GM12878 (cell line): ENCODE measurements at regions not wholly inside any gene's neighbourhood (a gene's known extent, or its start where the extent isn't known, plus 50 kb on each side); places are given as distances from the start of the nearest gene placed in this dataset.

ENCODE experiments used
- ATAC-seq: fragments of 200-7000 bp; cut with Tn5 transposase; 3 replicates; pipeline ENCODE4 v1.9.1; 2020; ENCODE audit warnings: mild to moderate bottlenecking, moderate library complexity
- BruUV-seq: library from RNA; stranded (reverse); fragments of 400-500 nt; replicated peaks from 2 replicates; lab custom pipeline; 2021; lab: Mats Ljungman, UMichigan
- CTCF ChIA-PET: fragments of 300-600 bp; sonication (Branson Sonifier 250); formaldehyde crosslinking; extraction: SDS; loops from one replicate; lab custom pipeline; 2021; ENCODE audit warnings: inconsistent platforms; lab: Yijun Ruan, JAX
- POLR2A ChIA-PET: fragments of 350-600 bp; formaldehyde crosslinking; extraction: SDS; loops from one replicate; lab custom pipeline; 2021; ENCODE audit warnings: inconsistent platforms; lab: Charles Lee
- RAD21 ChIA-PET: fragments of 300-600 bp; sonication (Branson Sonifier 250); formaldehyde crosslinking; loops from one replicate; lab custom pipeline; 2023; ENCODE audit warnings: antibody characterized with exemption; ENCODE audit not compliant: unreplicated experiment; lab: Charles Lee
- SMC1A ChIA-PET: fragments of 300-600 bp; sonication (Branson Sonifier 250); formaldehyde crosslinking; loops from one replicate; lab custom pipeline; 2023; ENCODE audit not compliant: unreplicated experiment, uncharacterized antibody; lab: Charles Lee
- DNase-seq: peaks from one replicate; pipeline ENCODE4 v3.0.0-alpha.2; 2011; ENCODE audit warnings: low read depth, low spot score
- FAIRE-seq: peaks from 3 replicates; lab custom pipeline; 2011; peaks lifted over from hg19 to GRCh38; lab: Jason Lieb, UNC
- H2AFZ ChIP-seq: 2 replicates; pipeline ENCODE4 v1.6.0; 2011; ENCODE audit warnings: low read depth, low read length, control low read depth; ENCODE audit not compliant: control insufficient read depth
- H3K27ac ChIP-seq: 2 replicates; pipeline ENCODE4 v1.5.1; 2011; ENCODE audit warnings: control low read depth; ENCODE audit not compliant: control insufficient read depth, insufficient read depth
- H3K27me3 ChIP-seq, 2 experiments: replicated peaks in 1 of 2; 2 replicates each; pipeline versions ENCODE4 v1.6.0 to v1.6.1; 2011; ENCODE audit warnings: low read length in 1 of 2; ENCODE audit not compliant: control insufficient read depth in 2 of 2, insufficient read depth in 2 of 2
- H3K36me3 ChIP-seq, 2 experiments: 2 replicates each; pipeline ENCODE4 v1.5.1; 2011; ENCODE audit warnings: low read length in 1 of 2; ENCODE audit not compliant: control insufficient read depth in 2 of 2, insufficient read depth in 2 of 2
- H3K4me1 ChIP-seq: 2 replicates; pipeline ENCODE4 v1.6.1; 2011; ENCODE audit warnings: mild to moderate bottlenecking, low read length, moderate library complexity, mixed read lengths; ENCODE audit not compliant: control insufficient read depth, insufficient read depth
- H3K4me2 ChIP-seq: 2 replicates; pipeline ENCODE4 v1.6.0; 2011; ENCODE audit warnings: control low read depth; ENCODE audit not compliant: control insufficient read depth, insufficient read depth
- H3K4me3 ChIP-seq: fragments of 200-600 bp; sonication (generic); 2 replicates; pipeline ENCODE4 v1.5.1; 2016
- H3K79me2 ChIP-seq: 2 replicates; pipeline ENCODE4 v1.6.0; 2011; ENCODE audit warnings: low read length; ENCODE audit not compliant: control insufficient read depth, insufficient read depth
- H3K9ac ChIP-seq: 2 replicates; pipeline ENCODE4 v1.8.0; 2011; ENCODE audit warnings: low read length, control low read depth, mixed read lengths; ENCODE audit not compliant: control insufficient read depth, insufficient read depth
- H3K9me3 ChIP-seq: replicated peaks from 3 replicates; pipeline ENCODE4 v1.5.1; 2011; ENCODE audit warnings: mild to moderate bottlenecking, low read length; ENCODE audit not compliant: control insufficient read depth, insufficient read depth
- H4K20me1 ChIP-seq: 2 replicates; pipeline ENCODE4 v1.6.0; 2011; ENCODE audit not compliant: control insufficient read depth, insufficient read depth
- CHD1 ChIP-seq: IDR thresholded peaks from 2 replicates; pipeline ENCODE4 v1.6.1; 2012; ENCODE audit warnings: low read depth, low read length, improper control_type of control experiment
- EP300 ChIP-seq, 2 experiments: fragments of 150-350 bp in 1 of 2; IDR thresholded peaks; 2 replicates each; pipeline ENCODE4 v1.6.1; 2011 to 2012; ENCODE audit warnings: low read depth in 2 of 2, low read length in 2 of 2, borderline replicate concordance in 1 of 2, improper control_type of control experiment in 1 of 2, inconsistent platforms in 1 of 2; ENCODE audit not compliant: control insufficient read depth in 1 of 2
- GABPA ChIP-seq: IDR thresholded peaks from 2 replicates; pipeline ENCODE4 v1.6.1; 2014; ENCODE audit warnings: antibody characterized with exemption, low read depth, mild to moderate bottlenecking, inconsistent platforms
- HCFC1 ChIP-seq: fragments of 150-350 bp; IDR thresholded peaks from 2 replicates; pipeline ENCODE4 v1.6.1; 2014; ENCODE audit warnings: low read length
- HDAC2 ChIP-seq: fragments of 200-600 bp; sonication (generic); IDR thresholded peaks from 2 replicates; pipeline ENCODE4 v1.6.1; 2017
- HDGF ChIP-seq: fragments of 450-650 bp; IDR thresholded peaks from 2 replicates; pipeline ENCODE4 v1.6.1; 2016; ENCODE audit warnings: antibody characterized with exemption
- MTA2 ChIP-seq: fragments of 450-650 bp; IDR thresholded peaks from 2 replicates; pipeline ENCODE4 v1.6.1; 2016; ENCODE audit warnings: low read depth, mild to moderate bottlenecking, moderate library complexity
- NRF1 ChIP-seq: conservative IDR thresholded peaks from 2 replicates; pipeline ENCODE4 v1.6.1; 2011; ENCODE audit warnings: mild to moderate bottlenecking, low read depth, low read length, improper control_type of control experiment
- POLR2AphosphoS5 ChIP-seq: IDR thresholded peaks from 2 replicates; pipeline ENCODE4 v1.6.1; 2011; ENCODE audit warnings: mild to moderate bottlenecking, low read length, inconsistent platforms
- RFX5 ChIP-seq: IDR thresholded peaks from 2 replicates; pipeline ENCODE4 v1.6.1; 2011; ENCODE audit warnings: low read depth, low read length, improper control_type of control experiment
- STAT3 ChIP-seq: IDR thresholded peaks from 2 replicates; pipeline ENCODE4 v1.6.1; 2011; ENCODE audit warnings: low read depth, low read length, improper control_type of control experiment
- ZNF24 ChIP-seq: fragments of 450-650 bp; IDR thresholded peaks from 2 replicates; pipeline ENCODE4 v1.6.1; 2017; ENCODE audit warnings: antibody characterized with exemption, mild to moderate bottlenecking
- ZZZ3 ChIP-seq: IDR thresholded peaks from 2 replicates; pipeline ENCODE4 v1.6.1; 2011; ENCODE audit warnings: low read depth; ENCODE audit not compliant: control insufficient read depth, insufficient read length
- WGBS: methylation state at CpG from one replicate; pipeline ENCODE4 v1.1.6; 2016; ENCODE audit warnings: low lambda C conversion rate; ENCODE audit not compliant: insufficient replicate concordance, insufficient coverage; ENCODE audit errors: missing lambda C conversion rate; 5-methylcytosine and 5-hydroxymethylcytosine counted together
- in situ Hi-C: fragments of 300-500 bp; cut with MboI; formaldehyde crosslinking; loops from 9 replicates; pipeline ENCODE4 v1.14.3; 2018; ENCODE audit warnings: mixed read lengths
- intact Hi-C: fragments of 100-400 bp; cut with micrococcal nuclease; formaldehyde crosslinking; loops from one replicate; pipeline ENCODE4 v1.14.2; 2022; ENCODE audit not compliant: unreplicated experiment
- TF ChIP-seq, protein P1 (sequence below): fragments of 450-650 bp; IDR thresholded peaks from 2 replicates; pipeline ENCODE4 v1.6.1; 2016; ENCODE audit warnings: mild to moderate bottlenecking, moderate library complexity, borderline replicate concordance

DNA sequence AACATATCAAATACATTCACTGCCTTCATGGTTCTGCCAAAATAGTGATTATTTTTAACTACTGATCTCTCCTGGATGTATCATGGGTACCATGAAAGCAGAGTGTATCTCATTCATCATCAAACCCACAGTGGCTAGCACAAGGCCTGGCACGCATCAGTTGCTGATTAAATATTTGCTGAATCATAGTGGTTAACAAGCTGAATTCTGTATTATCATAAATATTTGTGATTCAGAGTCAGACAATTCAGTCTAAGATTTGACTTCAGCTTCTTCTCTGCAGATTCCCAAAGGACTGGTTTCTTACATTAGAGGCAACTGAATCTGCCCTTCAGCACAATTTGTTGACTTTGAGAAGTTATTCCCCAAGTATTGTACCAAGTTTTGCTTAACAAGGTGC is 715.8 kb upstream of the LRRC4C start:
- ChIA-PET POLR2A (no interaction called here), SMC1A (no interaction called here), CTCF (interaction anchor here (0.9 to 1.0 kb wide), 2 partner anchors 14 to 26 kb away, joined by 3 read pairs; no protein-coding TSS in a partner anchor), RAD21 (no interaction called here)
- H3K9me3 ChIP-seq, result no peaks in the 10 kb centered on the region
- no peak overlapping the region for H3K9ac ChIP-seq
- H3K36me3 ChIP-seq, result no peaks in the 10 kb centered on the region
- H3K4me2 ChIP-seq, result no peak overlapping the region
- FAIRE-seq (no peak), DNase-seq (no peak), ATAC-seq (no peak)
- H2AFZ ChIP-seq, result no peak overlapping the region
- intact Hi-C loops (no loop called here), in situ Hi-C loops (no loop called here)
- no peaks in the 10 kb centered on the region for H3K4me1 ChIP-seq
- no TSS peak for BruUV-seq
- no peaks in the 10 kb centered on the region for H4K20me1 ChIP-seq
- 0% methylated on average over 1 of the region's 1 CpG for WGBS
- no peak overlapping the region for H3K27ac ChIP-seq
- H3K27me3 ChIP-seq, result no peaks in the 10 kb centered on the region
- H3K79me2 ChIP-seq, result no peaks in the 10 kb centered on the region
- no peak overlapping the region for H3K4me3 ChIP-seq
- TF ChIP-seq HCFC1 (no peak), ZZZ3 (no peak), RFX5 (no peak), CHD1 (no peak), MTA2 (no peak), POLR2AphosphoS5 (no peak), EP300 (IDR thresholded peaks at IDR 0.05; ENCODE audit: borderline replicate concordance in 1 of 2, control insufficient read depth in 1 of 2, low read depth in 2 of 2, low read length in 2 of 2) (no peak), HDAC2 (no peak), HDGF (no peak)

DNA sequence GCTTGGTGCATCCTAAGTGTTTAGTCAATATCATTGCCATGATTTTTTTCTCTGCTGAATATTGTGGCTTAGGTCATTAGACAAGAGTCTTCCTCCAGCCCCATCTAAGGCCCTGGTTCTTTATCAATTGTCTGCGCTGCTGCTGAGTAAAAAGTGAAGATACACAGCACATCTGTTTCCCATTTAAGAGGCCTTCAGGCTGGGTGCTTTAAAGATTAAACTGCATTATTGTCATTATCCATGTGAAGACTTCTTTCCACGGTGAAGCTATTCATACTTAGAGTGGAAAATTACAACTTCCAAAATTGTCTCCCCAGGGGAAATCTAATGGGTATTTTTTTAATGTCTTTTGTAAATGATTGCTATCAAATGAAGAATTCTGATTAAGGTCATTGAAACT is 719.8 kb upstream of the LRRC4C start:
- CTCF ChIA-PET, result no interaction called here
- Histone ChIP-seq H3K36me3 (no peaks in the 10 kb centered on the region), H3K4me1 (no peaks in the 10 kb centered on the region), H3K79me2 (no peaks in the 10 kb centered on the region), H3K4me3 (no peak overlapping the region), H3K27me3 (no peaks in the 10 kb centered on the region), H4K20me1 (no peaks in the 10 kb centered on the region), H3K27ac (no peak overlapping the region), H3K9me3 (no peaks in the 10 kb centered on the region), H3K9ac (no peak overlapping the region), H2AFZ (no peak overlapping the region), H3K4me2 (no peak overlapping the region)
- WGBS, result 3% methylated on average over 2 of the region's 2 CpGs
- DNase-seq, result no peak
- no peak for FAIRE-seq
- no peak for ATAC-seq
- no TSS peak for BruUV-seq
- SMC1A ChIA-PET, result no interaction called here
- RAD21 ChIA-PET, result no interaction called here
- intact Hi-C loops, result no loop called here
- POLR2A ChIA-PET, result no interaction called here
- in situ Hi-C loops, result no loop called here
- TF ChIP-seq POLR2AphosphoS5 (no peak), NRF1 (no peak), STAT3 (no peak), GABPA (no peak), ZNF24 (no peak)
- TF ChIP-seq, protein P1, sequence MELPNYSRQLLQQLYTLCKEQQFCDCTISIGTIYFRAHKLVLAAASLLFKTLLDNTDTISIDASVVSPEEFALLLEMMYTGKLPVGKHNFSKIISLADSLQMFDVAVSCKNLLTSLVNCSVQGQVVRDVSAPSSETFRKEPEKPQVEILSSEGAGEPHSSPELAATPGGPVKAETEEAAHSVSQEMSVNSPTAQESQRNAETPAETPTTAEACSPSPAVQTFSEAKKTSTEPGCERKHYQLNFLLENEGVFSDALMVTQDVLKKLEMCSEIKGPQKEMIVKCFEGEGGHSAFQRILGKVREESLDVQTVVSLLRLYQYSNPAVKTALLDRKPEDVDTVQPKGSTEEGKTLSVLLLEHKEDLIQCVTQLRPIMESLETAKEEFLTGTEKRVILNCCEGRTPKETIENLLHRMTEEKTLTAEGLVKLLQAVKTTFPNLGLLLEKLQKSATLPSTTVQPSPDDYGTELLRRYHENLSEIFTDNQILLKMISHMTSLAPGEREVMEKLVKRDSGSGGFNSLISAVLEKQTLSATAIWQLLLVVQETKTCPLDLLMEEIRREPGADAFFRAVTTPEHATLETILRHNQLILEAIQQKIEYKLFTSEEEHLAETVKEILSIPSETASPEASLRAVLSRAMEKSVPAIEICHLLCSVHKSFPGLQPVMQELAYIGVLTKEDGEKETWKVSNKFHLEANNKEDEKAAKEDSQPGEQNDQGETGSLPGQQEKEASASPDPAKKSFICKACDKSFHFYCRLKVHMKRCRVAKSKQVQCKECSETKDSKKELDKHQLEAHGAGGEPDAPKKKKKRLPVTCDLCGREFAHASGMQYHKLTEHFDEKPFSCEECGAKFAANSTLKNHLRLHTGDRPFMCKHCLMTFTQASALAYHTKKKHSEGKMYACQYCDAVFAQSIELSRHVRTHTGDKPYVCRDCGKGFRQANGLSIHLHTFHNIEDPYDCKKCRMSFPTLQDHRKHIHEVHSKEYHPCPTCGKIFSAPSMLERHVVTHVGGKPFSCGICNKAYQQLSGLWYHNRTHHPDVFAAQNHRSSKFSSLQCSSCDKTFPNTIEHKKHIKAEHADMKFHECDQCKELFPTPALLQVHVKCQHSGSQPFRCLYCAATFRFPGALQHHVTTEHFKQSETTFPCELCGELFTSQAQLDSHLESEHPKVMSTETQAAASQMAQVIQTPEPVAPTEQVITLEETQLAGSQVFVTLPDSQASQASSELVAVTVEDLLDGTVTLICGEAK, result no peak
